Transverse colon (tissue), 4 donors: ENCODE measurements at regions not wholly inside any gene's neighbourhood (a gene's known extent, or its start where the extent isn't known, plus 50 kb on each side); places are given as distances from the start of the nearest gene placed in this dataset.

Experiments
- CTCF ChIP-seq, 5 experiments: fragments of 200-600 bp in 3 of 5; fragments of 450-650 bp in 2 of 5; sonication (generic) in 3 of 5; IDR thresholded peaks; 1 replicate in 2 of 5; 2 replicates in 3 of 5; pipeline ENCODE4 v1.5.1; 2016 to 2017; ENCODE audit warnings: antibody characterized with exemption in 5 of 5, inconsistent platforms in 3 of 5, mild to moderate bottlenecking in 2 of 5, moderate library complexity in 1 of 5
- EP300 ChIP-seq: sonication (generic); formaldehyde crosslinking; IDR thresholded peaks from one replicate; pipeline ENCODE4 v1.6.1; 2017; ENCODE audit warnings: antibody characterized with exemption, low read depth
- POLR2A ChIP-seq: fragments of 450-650 bp; IDR thresholded peaks from one replicate; pipeline ENCODE4 v1.6.1; 2016; ENCODE audit warnings: antibody characterized with exemption, mild to moderate bottlenecking, moderate library complexity
- POLR2AphosphoS5 ChIP-seq, 3 donors: sonication (generic); formaldehyde crosslinking; IDR thresholded peaks; one replicate each; pipeline ENCODE4 v1.6.1; 2016; ENCODE audit warnings: antibody characterized with exemption in 3 of 3

- TF ChIP-seq CTCF (IDR thresholded peaks at IDR 0.05) (no peak), POLR2A (no peak), POLR2AphosphoS5 (IDR thresholded peaks at IDR 0.05) (no peak), EP300 (no peak)
These were observed 794.7 kb downstream of the CDY2B start for GRCh38 chrY:17085303-17085702.
